H1 (cell line): ENCODE measurements at regions not wholly inside any gene's neighbourhood (a gene's known extent, or its start where the extent isn't known, plus 50 kb on each side); places are given as distances from the start of the nearest gene placed in this dataset.

ENCODE experiments used
- CTCF ChIA-PET: fragments of 300-600 bp; sonication (Branson Sonifier 250); formaldehyde crosslinking; loops from one replicate; lab custom pipeline; 2021; ENCODE audit not compliant: partially characterized antibody; lab: Charles Lee
- POLR2A ChIA-PET: fragments of 300-600 bp; sonication (Branson Sonifier 250); formaldehyde crosslinking; loops from one replicate; lab custom pipeline; 2021; ENCODE audit warnings: inconsistent platforms; ENCODE audit not compliant: partially characterized antibody; lab: Charles Lee
- DNase-seq, 2 experiments: peaks; one replicate each; pipeline versions ENCODE4 v3.0.0 to v3.0.0-alpha.2; 2010 to 2022; ENCODE audit warnings: low spot score in 2 of 2, low read depth in 1 of 2, mixed read lengths in 1 of 2
- FAIRE-seq: peaks from 2 replicates; lab custom pipeline; 2011; peaks lifted over from hg19 to GRCh38; lab: Jason Lieb, UNC
- H2AFZ ChIP-seq: 2 replicates; pipeline ENCODE4 v1.8.1; 2012; ENCODE audit warnings: low read length, inconsistent platforms
- H2AK5ac ChIP-seq: 2 replicates; pipeline ENCODE4 v1.6.1; 2013; ENCODE audit warnings: low read depth, low read length
- H2BK120ac ChIP-seq: replicated peaks from 2 replicates; pipeline ENCODE3; 2013; ENCODE audit warnings: low read depth, low read length, inconsistent platforms
- H2BK12ac ChIP-seq: 2 replicates; pipeline ENCODE4 v1.6.1; 2013; ENCODE audit warnings: low read depth, low read length
- H2BK15ac ChIP-seq: 2 replicates; pipeline ENCODE4 v1.6.1; 2013; ENCODE audit warnings: low read length
- H2BK20ac ChIP-seq: 2 replicates; pipeline ENCODE4 v1.6.1; 2013; ENCODE audit warnings: low read length
- H2BK5ac ChIP-seq: 2 replicates; pipeline ENCODE4 v1.6.1; 2013; ENCODE audit warnings: low read depth, low read length
- H3K14ac ChIP-seq: 2 replicates; pipeline ENCODE4 v1.6.1; 2013; ENCODE audit warnings: inconsistent platforms; ENCODE audit not compliant: insufficient read length
- H3K18ac ChIP-seq: 2 replicates; pipeline ENCODE4 v1.6.1; 2013; ENCODE audit warnings: low read length; ENCODE audit errors: extremely low read depth
- H3K23ac ChIP-seq: 2 replicates; pipeline ENCODE4 v1.6.1; 2013; ENCODE audit warnings: inconsistent platforms; ENCODE audit not compliant: insufficient read length
- H3K23me2 ChIP-seq: 2 replicates; pipeline ENCODE4 v1.6.1; 2013; ENCODE audit warnings: low read depth, low read length
- H3K27ac ChIP-seq: 2 replicates; pipeline ENCODE4 v1.6.1; 2011; ENCODE audit warnings: low read depth, low read length, inconsistent platforms
- H3K27me3 ChIP-seq, 4 experiments: replicated peaks in 1 of 4; 1 replicate in 1 of 4; 2 replicates in 3 of 4; pipeline versions ENCODE4 v1.6.1 to v1.8.1; 2011 to 2013; ENCODE audit warnings: low read length in 3 of 4, mild to moderate bottlenecking in 3 of 4, inconsistent platforms in 2 of 4, mixed read lengths in 2 of 4, moderate library complexity in 1 of 4; ENCODE audit not compliant: control insufficient read depth in 3 of 4, insufficient read depth in 3 of 4; ENCODE audit errors: extremely low read depth in 1 of 4
- H3K36me3 ChIP-seq, 4 experiments: 2 replicates each; pipeline versions ENCODE4 v1.6.1 to v1.8.1; 2011 to 2013; ENCODE audit warnings: mild to moderate bottlenecking in 4 of 4, low read length in 3 of 4, moderate library complexity in 2 of 4, control low read depth in 1 of 4, inconsistent platforms in 1 of 4; ENCODE audit not compliant: insufficient read depth in 4 of 4, control insufficient read depth in 2 of 4
- H3K4ac ChIP-seq: replicated peaks from 2 replicates; pipeline ENCODE3; 2013; ENCODE audit warnings: low read length, low read depth, mixed read lengths, inconsistent platforms; ENCODE audit not compliant: insufficient read length
- H3K4me1 ChIP-seq, 4 experiments: replicated peaks in 1 of 4; 1 replicate in 1 of 4; 2 replicates in 3 of 4; pipeline versions ENCODE4 v1.6.1 to v1.8.1; 2011 to 2013; ENCODE audit warnings: low read length in 3 of 4, inconsistent platforms in 2 of 4, mixed read lengths in 1 of 4; ENCODE audit not compliant: insufficient read depth in 4 of 4, control insufficient read depth in 3 of 4
- H3K4me2 ChIP-seq, 2 experiments: 2 replicates each; pipeline versions ENCODE4 v1.6.1 to v1.8.1; 2011 to 2013; ENCODE audit warnings: low read depth in 2 of 2, low read length in 2 of 2, control low read depth in 1 of 2, inconsistent platforms in 1 of 2, mild to moderate bottlenecking in 1 of 2; ENCODE audit not compliant: insufficient read depth in 1 of 2
- H3K4me3 ChIP-seq, 4 experiments: fragments of 200-600, 300-600 bp in 1 of 4; sonication (generic), shearing (Covaris generic), sonication (Bioruptor Twin) in 1 of 4; 2 replicates each; pipeline versions ENCODE4 v1.5.1 to v1.8.1; 2011 to 2016; ENCODE audit warnings: low read length in 4 of 4, low read depth in 3 of 4, control low read depth in 2 of 4, inconsistent platforms in 2 of 4, mild to moderate bottlenecking in 2 of 4, mixed read lengths in 1 of 4, moderate library complexity in 1 of 4; ENCODE audit not compliant: insufficient read depth in 2 of 4; ENCODE audit errors: extremely low read depth in 1 of 4
- H3K56ac ChIP-seq: replicated peaks from 2 replicates; pipeline ENCODE3; 2013; ENCODE audit warnings: low read depth, mild to moderate bottlenecking, mixed read lengths, low read length, inconsistent platforms; ENCODE audit not compliant: insufficient read length
- H3K79me1 ChIP-seq: 2 replicates; pipeline ENCODE4 v1.6.1; 2013; ENCODE audit warnings: low read depth, low read length, control low read depth
- H3K79me2 ChIP-seq, 2 experiments: 2 replicates each; pipeline versions ENCODE4 v1.6.1 to v1.8.1; 2012 to 2013; ENCODE audit warnings: low read length in 2 of 2, mild to moderate bottlenecking in 2 of 2, inconsistent platforms in 1 of 2; ENCODE audit not compliant: insufficient read depth in 2 of 2, control insufficient read depth in 1 of 2
- H3K9ac ChIP-seq, 4 experiments: replicated peaks in 1 of 4; 1 replicate in 1 of 4; 2 replicates in 3 of 4; pipeline versions ENCODE4 v1.6.1 to v1.8.1; 2011 to 2013; ENCODE audit warnings: low read depth in 3 of 4, low read length in 3 of 4, control low read depth in 2 of 4, mild to moderate bottlenecking in 2 of 4, moderate library complexity in 2 of 4, inconsistent platforms in 1 of 4; ENCODE audit errors: extremely low read depth in 1 of 4
- H3K9me3 ChIP-seq, 2 experiments: 2 replicates each; pipeline versions ENCODE4 v1.6.1 to v1.8.1; 2012 to 2013; ENCODE audit warnings: mild to moderate bottlenecking in 2 of 2, moderate library complexity in 2 of 2, control low read depth in 1 of 2, inconsistent platforms in 1 of 2, low read depth in 1 of 2, low read length in 1 of 2, mixed read lengths in 1 of 2; ENCODE audit not compliant: insufficient read depth in 2 of 2
- H4K20me1 ChIP-seq, 2 experiments: replicated peaks in 1 of 2; 2 replicates each; pipeline versions ENCODE3 to v1.8.1; 2011 to 2013; ENCODE audit warnings: inconsistent platforms in 2 of 2, low read length in 2 of 2, mild to moderate bottlenecking in 1 of 2; ENCODE audit not compliant: insufficient read depth in 2 of 2, control insufficient read depth in 1 of 2
- H4K5ac ChIP-seq: 2 replicates; pipeline ENCODE4 v1.6.1; 2013; ENCODE audit warnings: low read length, low read depth, mixed read lengths, inconsistent platforms; ENCODE audit not compliant: insufficient read length
- H4K8ac ChIP-seq: 2 replicates; pipeline ENCODE4 v1.8.0; 2013; ENCODE audit warnings: mild to moderate bottlenecking, moderate library complexity, low read length, inconsistent platforms; ENCODE audit not compliant: insufficient read depth; ENCODE audit errors: extremely low read depth
- H4K91ac ChIP-seq: replicated peaks from 2 replicates; pipeline ENCODE3; 2013; ENCODE audit warnings: low read length, mixed read lengths, inconsistent platforms; ENCODE audit not compliant: insufficient read length
- ATF2 ChIP-seq: IDR thresholded peaks from 2 replicates; pipeline ENCODE4 v1.6.1; 2012; ENCODE audit warnings: low read length, inconsistent platforms
- BCL11A ChIP-seq, 2 experiments: IDR thresholded peaks; one replicate each; pipeline ENCODE4 v1.6.1; 2011; ENCODE audit warnings: low read depth in 2 of 2, low read length in 2 of 2, mild to moderate bottlenecking in 2 of 2
- CHD1 ChIP-seq: IDR thresholded peaks from 2 replicates; pipeline ENCODE4 v1.6.1; 2012; ENCODE audit warnings: low read depth, low read length, improper control_type of control experiment
- HDAC2 ChIP-seq, 2 experiments: fragments of 300-600 bp in 1 of 2; sonication (generic) in 1 of 2; IDR thresholded peaks; 2 replicates each; pipeline ENCODE4 v1.6.1; 2011 to 2012; ENCODE audit warnings: low read depth in 2 of 2, low read length in 2 of 2, mild to moderate bottlenecking in 2 of 2, moderate library complexity in 2 of 2, borderline replicate concordance in 1 of 2, inconsistent platforms in 1 of 2
- JUND ChIP-seq: IDR thresholded peaks from 2 replicates; pipeline ENCODE4 v1.6.1; 2011; ENCODE audit warnings: mild to moderate bottlenecking, improper control_type of control experiment, low read length
- KDM1A ChIP-seq: fragments of 200-600, 300-600 bp; sonication (generic); IDR thresholded peaks from 2 replicates; pipeline ENCODE4 v1.7.1; 2016; ENCODE audit warnings: mild to moderate bottlenecking, low read length, borderline replicate concordance
- NRF1 ChIP-seq: IDR thresholded peaks from 2 replicates; pipeline ENCODE4 v1.6.1; 2011; ENCODE audit warnings: mild to moderate bottlenecking, low read depth, low read length, improper control_type of control experiment
- POLR2A ChIP-seq, 2 experiments: IDR thresholded peaks; 1 replicate in 1 of 2; 2 replicates in 1 of 2; pipeline ENCODE4 v1.6.1; 2011; ENCODE audit warnings: low read depth in 2 of 2, low read length in 2 of 2, mild to moderate bottlenecking in 2 of 2; ENCODE audit errors: control extremely low read depth in 1 of 2
- RAD21 ChIP-seq, 2 experiments: IDR thresholded peaks in 1 of 2; conservative IDR thresholded peaks in 1 of 2; 2 replicates each; pipeline ENCODE4 v1.6.1; 2011; ENCODE audit warnings: low read depth in 2 of 2, low read length in 2 of 2, improper control_type of control experiment in 1 of 2, inconsistent platforms in 1 of 2, mild to moderate bottlenecking in 1 of 2, moderate library complexity in 1 of 2
- RBBP5 ChIP-seq: IDR thresholded peaks from 2 replicates; pipeline ENCODE4 v1.7.1; 2012; ENCODE audit warnings: low read depth, mild to moderate bottlenecking, inconsistent platforms, low read length, moderate library complexity, borderline replicate concordance
- RXRA ChIP-seq: IDR thresholded peaks from 2 replicates; pipeline ENCODE4 v1.6.1; 2011; ENCODE audit warnings: low read depth, mild to moderate bottlenecking, low read length, moderate library complexity; ENCODE audit not compliant: insufficient read depth
- TCF12 ChIP-seq: IDR thresholded peaks from 2 replicates; pipeline ENCODE4 v1.6.1; 2011; ENCODE audit warnings: low read depth, mild to moderate bottlenecking, low read length
- WGBS, 2 experiments: shearing (Covaris generic) in 1 of 2; methylation state at CpG; one replicate each; pipeline versions ENCODE4 v1.1.6 to v1.1.7; 2013 to 2015; ENCODE audit warnings: low lambda C conversion rate in 2 of 2, mixed read lengths in 2 of 2, inconsistent platforms in 1 of 2, low coverage in 1 of 2, missing lambda C conversion rate in 1 of 2; ENCODE audit not compliant: insufficient replicate concordance in 2 of 2, insufficient coverage in 1 of 2, insufficient read length in 1 of 2; ENCODE audit errors: extremely low coverage in 1 of 2, missing lambda C conversion rate in 1 of 2; 5-methylcytosine and 5-hydroxymethylcytosine counted together

GRCh38 chr6:121555201-121555600 is 119.8 kb downstream of the GJA1 start:
- no peak overlapping the region for H2AK5ac ChIP-seq
- ChIA-PET POLR2A (no interaction called here), CTCF (interaction anchor here (0.7 kb wide), 2 partner anchors 34 to 870 kb away, joined by 3 read pairs; no protein-coding TSS in a partner anchor)
- no peak overlapping the region for H2BK15ac ChIP-seq
- H3K27me3 ChIP-seq, result no peaks in the 10 kb centered on the region
- H3K36me3 ChIP-seq, result no peaks in the 10 kb centered on the region
- no peak overlapping the region for H3K27ac ChIP-seq
- no peak overlapping the region for H2BK12ac ChIP-seq
- H4K91ac ChIP-seq, result no peak overlapping the region
- no peak overlapping the region for H3K14ac ChIP-seq
- H3K4ac ChIP-seq, result no peak overlapping the region
- FAIRE-seq (no peak), DNase-seq (no peak)
- no peaks in the 10 kb centered on the region; the same call in 1 of the 2 replicates for H3K23me2 ChIP-seq
- no peak overlapping the region for H3K18ac ChIP-seq
- no peak overlapping the region for H3K4me3 ChIP-seq
- H2BK20ac ChIP-seq, result no peak overlapping the region
- H3K23ac ChIP-seq, result no peak overlapping the region
- no peaks in the 10 kb centered on the region for H3K9me3 ChIP-seq
- no peak overlapping the region for H4K8ac ChIP-seq
- H2BK120ac ChIP-seq, result no peak overlapping the region
- H3K9ac ChIP-seq, result no peak overlapping the region
- H4K20me1 ChIP-seq, result no peaks in the 10 kb centered on the region
- H3K4me1 ChIP-seq, result no peaks in the 10 kb centered on the region
- H4K5ac ChIP-seq, result no peak overlapping the region
- H3K79me2 ChIP-seq, result no peaks in the 10 kb centered on the region
- no peak overlapping the region for H2BK5ac ChIP-seq
- no peak overlapping the region for H3K4me2 ChIP-seq
- WGBS, 2 experiments, result 97% methylated on average over 3 of the region's 4 CpGs; no CpG with 5 or more reads in 1 of the 2 experiments
- H3K56ac ChIP-seq, result no peak overlapping the region
- no peaks in the 10 kb centered on the region for H3K79me1 ChIP-seq
- no peak overlapping the region for H2AFZ ChIP-seq
- TF ChIP-seq POLR2A (IDR thresholded peaks at IDR 0.05; ENCODE audit: control extremely low read depth in 1 of 2, low read depth in 2 of 2, low read length in 2 of 2) (no peak), ATF2 (no peak), HDAC2 (IDR thresholded peaks at IDR 0.05; ENCODE audit: borderline replicate concordance in 1 of 2, low read depth in 2 of 2, low read length in 2 of 2) (no peak), TCF12 (no peak), BCL11A (IDR thresholded peaks at IDR 0.05; ENCODE audit: low read depth in 2 of 2, low read length in 2 of 2) (no peak), RBBP5 (no peak), CHD1 (no peak), RXRA (no peak), KDM1A (no peak), NRF1 (no peak), JUND (no peak), RAD21 (IDR thresholded peaks at IDR 0.05 in 1 of 2, conservative IDR thresholded peaks at IDR 0.05 in 1 of 2; ENCODE audit: low read depth in 2 of 2, low read length in 2 of 2) (no peak)
